BJ (cell line): ENCODE measurements at regions not wholly inside any gene's neighbourhood (a gene's known extent, or its start where the extent isn't known, plus 50 kb on each side); places are given as distances from the start of the nearest gene placed in this dataset.
"Not testable (repeated sequence)": the region's sequence is repeated elsewhere in the genome, so short reads cannot be mapped to it uniquely, and the experiment has no call there.

ENCODE experiments used
- CTCF ChIA-PET: fragments of 350-600 bp; formaldehyde crosslinking; extraction: SDS; loops from one replicate; lab custom pipeline; 2021; ENCODE audit warnings: antibody characterized with exemption, inconsistent platforms; lab: Yijun Ruan, JAX
- POLR2A ChIA-PET: fragments of 300-600 bp; sonication (Branson Sonifier 250); formaldehyde crosslinking; extraction: SDS; loops from one replicate; lab custom pipeline; 2021; ENCODE audit warnings: antibody characterized with exemption; lab: Charles Lee
- DNase-seq: peaks from one replicate; pipeline ENCODE4 v3.0.0-alpha.2; 2011; ENCODE audit warnings: low read depth
- H3K27me3 ChIP-seq: 2 replicates; pipeline ENCODE4 v1.6.0; 2011; ENCODE audit warnings: low read length; ENCODE audit not compliant: control insufficient read depth, insufficient read depth
- H3K36me3 ChIP-seq: 2 replicates; pipeline ENCODE4 v1.5.1; 2011; ENCODE audit warnings: low read length; ENCODE audit not compliant: control insufficient read depth, insufficient read depth
- H3K4me3 ChIP-seq: 2 replicates; pipeline ENCODE4 v1.5.1; 2011; ENCODE audit warnings: low read depth, mild to moderate bottlenecking, control low read depth, low read length
- TF ChIP-seq, protein P1 (sequence below): IDR thresholded peaks from 2 replicates; pipeline ENCODE4 v1.5.1; 2011; ENCODE audit warnings: low read depth, mild to moderate bottlenecking, control low read depth, inconsistent platforms, low read length, moderate library complexity; ENCODE audit not compliant: insufficient read depth

DNA sequence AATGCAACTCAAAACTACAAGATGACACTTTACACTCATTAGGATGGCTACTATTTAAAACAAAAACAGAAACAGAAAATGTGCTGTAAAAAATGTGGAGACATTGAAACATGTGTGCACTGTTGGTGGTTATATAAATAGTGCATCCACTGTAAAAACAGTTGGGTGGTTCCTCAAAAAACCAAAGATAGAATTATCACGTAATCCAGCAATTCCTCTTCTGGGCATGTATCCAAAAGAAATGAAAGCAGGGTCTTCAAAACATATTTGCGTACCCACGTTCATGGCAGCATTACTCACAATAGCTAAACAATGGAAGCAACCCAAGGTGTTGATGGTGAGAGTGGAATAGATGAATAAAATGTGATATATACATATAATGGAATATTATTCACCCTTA, 967.2 kb downstream of the TRAM1L1 start:
- Histone ChIP-seq H3K27me3 (no peaks in the 10 kb centered on the region), H3K36me3 (no peaks in the 10 kb centered on the region), H3K4me3 (no peak overlapping the region)
- POLR2A ChIA-PET = no interaction called here
- CTCF ChIA-PET = no interaction called here
- TF ChIP-seq, protein P1, sequence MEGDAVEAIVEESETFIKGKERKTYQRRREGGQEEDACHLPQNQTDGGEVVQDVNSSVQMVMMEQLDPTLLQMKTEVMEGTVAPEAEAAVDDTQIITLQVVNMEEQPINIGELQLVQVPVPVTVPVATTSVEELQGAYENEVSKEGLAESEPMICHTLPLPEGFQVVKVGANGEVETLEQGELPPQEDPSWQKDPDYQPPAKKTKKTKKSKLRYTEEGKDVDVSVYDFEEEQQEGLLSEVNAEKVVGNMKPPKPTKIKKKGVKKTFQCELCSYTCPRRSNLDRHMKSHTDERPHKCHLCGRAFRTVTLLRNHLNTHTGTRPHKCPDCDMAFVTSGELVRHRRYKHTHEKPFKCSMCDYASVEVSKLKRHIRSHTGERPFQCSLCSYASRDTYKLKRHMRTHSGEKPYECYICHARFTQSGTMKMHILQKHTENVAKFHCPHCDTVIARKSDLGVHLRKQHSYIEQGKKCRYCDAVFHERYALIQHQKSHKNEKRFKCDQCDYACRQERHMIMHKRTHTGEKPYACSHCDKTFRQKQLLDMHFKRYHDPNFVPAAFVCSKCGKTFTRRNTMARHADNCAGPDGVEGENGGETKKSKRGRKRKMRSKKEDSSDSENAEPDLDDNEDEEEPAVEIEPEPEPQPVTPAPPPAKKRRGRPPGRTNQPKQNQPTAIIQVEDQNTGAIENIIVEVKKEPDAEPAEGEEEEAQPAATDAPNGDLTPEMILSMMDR = no peak
- no peak for DNase-seq

DNA sequence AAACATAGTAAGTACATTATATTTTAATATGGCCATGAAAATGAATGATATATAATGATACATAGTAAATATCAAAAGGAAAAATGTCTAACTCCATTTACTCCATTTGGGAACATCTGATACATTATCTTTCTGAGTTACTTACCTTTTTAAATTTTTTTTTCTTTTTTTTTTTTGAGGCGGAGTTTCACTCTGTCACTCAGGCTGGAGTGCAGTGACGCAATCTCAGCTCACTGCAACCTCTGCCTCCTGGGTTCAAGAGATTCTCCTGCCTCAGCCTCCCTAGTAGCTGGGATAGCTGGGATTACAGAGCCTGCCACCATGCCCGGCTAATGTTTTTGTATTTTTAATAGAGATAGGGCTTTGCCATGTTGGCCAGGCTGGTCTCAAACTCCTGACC, 972.5 kb downstream of the TRAM1L1 start:
- CTCF ChIA-PET, POLR2A ChIA-PET, H3K4me3 ChIP-seq, H3K27me3 ChIP-seq, DNase-seq, H3K36me3 ChIP-seq: not testable (repeated sequence)

DNA sequence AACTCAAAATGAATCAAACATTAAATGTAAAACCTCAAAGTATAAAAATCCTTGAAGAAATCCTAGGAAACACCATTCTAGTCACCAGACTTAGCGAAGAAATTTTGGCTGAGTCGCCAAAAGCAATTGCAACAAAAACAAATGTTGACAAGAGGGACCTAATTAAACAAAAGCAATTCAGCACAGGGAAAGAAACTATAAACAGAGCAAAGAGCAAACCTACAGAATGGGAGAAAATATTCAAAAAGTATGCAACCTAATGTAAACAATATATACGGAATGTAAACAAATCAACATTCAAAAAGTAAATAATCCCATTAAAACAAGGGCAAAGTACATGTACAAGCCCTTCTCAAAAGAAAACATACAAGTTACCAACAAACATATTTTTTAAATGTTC, 974.7 kb downstream of the TRAM1L1 start:
- Histone ChIP-seq H3K27me3 (no peaks in the 10 kb centered on the region), H3K36me3 (no peaks in the 10 kb centered on the region), H3K4me3 (no peak overlapping the region)
- CTCF ChIA-PET = no interaction called here
- no peak for DNase-seq
- TF ChIP-seq, protein P1 = no peak
- POLR2A ChIA-PET = no interaction called here

DNA sequence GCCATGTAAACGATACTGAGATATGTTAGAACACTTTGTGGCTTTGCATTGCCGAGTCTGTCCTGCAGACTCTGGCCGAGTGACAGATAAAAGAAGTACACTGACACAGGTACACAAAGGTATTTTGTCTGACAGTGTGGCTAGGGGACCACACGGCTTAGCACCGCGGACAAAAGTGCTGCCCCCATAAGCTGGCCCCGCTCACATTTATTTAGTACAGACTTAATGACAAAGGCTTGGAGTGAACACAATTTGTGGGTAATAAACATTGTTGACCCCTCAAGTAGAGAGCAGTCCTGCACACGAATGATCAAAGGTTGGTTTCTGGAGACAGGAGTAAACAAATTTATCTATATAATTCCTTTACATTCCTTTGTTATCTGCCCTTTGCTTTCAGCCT, 976.8 kb downstream of the TRAM1L1 start:
- DNase-seq = no peak
- TF ChIP-seq, protein P1 = no peak
- POLR2A ChIA-PET = no interaction called here
- Histone ChIP-seq H3K4me3 (no peak overlapping the region), H3K27me3 (no peaks in the 10 kb centered on the region), H3K36me3 (no peaks in the 10 kb centered on the region)
- CTCF ChIA-PET = no interaction called here

DNA sequence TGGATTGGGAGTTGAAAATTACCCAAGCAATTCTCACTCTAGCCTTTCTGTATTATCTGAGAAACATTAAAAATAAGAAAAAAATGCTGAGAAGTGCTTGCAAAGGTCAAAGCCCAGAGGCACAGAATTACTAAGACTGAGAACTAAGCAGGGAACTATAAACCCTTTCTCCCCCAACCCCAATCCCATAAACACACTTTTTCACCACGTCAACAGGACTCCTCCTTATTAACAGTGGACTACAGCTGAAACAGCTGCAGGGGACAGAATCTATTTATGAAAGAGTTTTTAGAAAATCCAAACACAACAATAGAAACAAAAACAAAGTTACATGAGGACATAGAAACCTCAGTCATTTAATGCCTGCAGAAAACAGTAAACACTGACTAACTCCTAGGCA, 984.1 kb downstream of the TRAM1L1 start:
- DNase-seq = no peak
- TF ChIP-seq, protein P1 = no peak
- Histone ChIP-seq H3K27me3 (no peaks in the 10 kb centered on the region), H3K4me3 (no peak overlapping the region), H3K36me3 (no peaks in the 10 kb centered on the region)
- CTCF ChIA-PET = no interaction called here
- POLR2A ChIA-PET = no interaction called here

DNA sequence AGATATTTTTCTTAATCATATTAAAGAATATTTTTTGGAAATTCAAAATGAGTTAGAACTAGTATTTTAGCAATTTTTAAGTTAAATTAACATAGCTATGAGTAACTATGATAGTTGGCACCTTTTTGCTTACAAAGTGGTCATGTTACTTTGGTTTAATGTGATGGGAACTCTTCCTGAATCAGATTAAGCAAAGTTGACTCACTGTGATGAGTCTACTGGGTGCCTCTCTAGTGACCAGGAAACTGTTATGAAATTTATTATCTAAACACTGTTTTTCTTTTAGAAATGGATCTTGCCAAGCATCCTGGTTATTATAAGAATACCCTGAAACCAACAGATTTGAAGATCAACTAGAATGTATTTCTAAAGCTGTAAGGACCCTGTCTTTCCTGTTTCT, 985.8 kb downstream of the TRAM1L1 start:
- Histone ChIP-seq H3K36me3 (no peaks in the 10 kb centered on the region), H3K4me3 (no peak overlapping the region), H3K27me3 (no peaks in the 10 kb centered on the region)
- TF ChIP-seq, protein P1 = no peak
- no peak for DNase-seq
- ChIA-PET CTCF (no interaction called here), POLR2A (no interaction called here)

DNA sequence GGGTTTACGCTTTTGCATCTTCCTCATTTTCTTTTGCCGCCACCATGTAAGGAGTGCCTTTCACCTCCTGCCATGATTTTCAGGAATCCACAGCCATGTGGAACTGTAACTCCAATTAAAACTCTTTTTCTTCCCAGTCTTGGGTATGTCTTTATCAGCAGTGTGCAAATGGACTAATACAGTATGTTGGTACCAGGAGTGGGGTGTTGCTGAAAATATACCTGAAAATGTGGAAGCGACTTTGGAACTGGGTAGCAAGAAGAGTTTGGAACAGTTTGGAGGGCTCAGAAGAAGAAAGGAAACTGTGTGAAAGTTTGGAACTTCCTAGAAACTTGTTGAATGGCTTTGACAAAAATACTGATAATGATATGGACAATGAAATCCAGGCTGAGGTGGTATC, 983.9 kb upstream of the NDST4 start:
- CTCF ChIA-PET = interaction anchor here (1.4 kb wide), 1 partner anchor 57 kb away, joined by 3 read pairs; no protein-coding TSS in a partner anchor
- DNase-seq, H3K4me3 ChIP-seq, H3K27me3 ChIP-seq, POLR2A ChIA-PET, H3K36me3 ChIP-seq: not testable (repeated sequence)
